Endothelial cell of umbilical vein (primary cell): ENCODE measurements at regions not wholly inside any gene's neighbourhood (a gene's known extent, or its start where the extent isn't known, plus 50 kb on each side); places are given as distances from the start of the nearest gene placed in this dataset.
"Not testable (repeated sequence)": the region's sequence is repeated elsewhere in the genome, so short reads cannot be mapped to it uniquely, and the experiment has no call there.

Experiments used
- BruUV-seq: library from RNA; stranded (reverse); fragments of 400-500 nt; replicated peaks from 2 replicates; lab custom pipeline; 2021; lab: Mats Ljungman, UMichigan
- CTCF ChIA-PET: fragments of 300-600, 350-600 bp; sonication (Branson Sonifier 250); formaldehyde crosslinking; loops from one replicate; lab custom pipeline; 2021; ENCODE audit warnings: antibody characterized with exemption, inconsistent platforms; lab: Charles Lee
- POLR2A ChIA-PET: fragments of 300-600, 350-600 bp; sonication (Branson Sonifier 250); formaldehyde crosslinking; loops from one replicate; lab custom pipeline; 2021; ENCODE audit warnings: antibody characterized with exemption, inconsistent platforms; lab: Charles Lee
- DNase-seq: peaks from one replicate; pipeline ENCODE4 v3.0.0-alpha.2; 2011; ENCODE audit warnings: low read depth, low spot score
- FAIRE-seq: peaks from 2 replicates; lab custom pipeline; 2011; peaks lifted over from hg19 to GRCh38; lab: Jason Lieb, UNC
- H2AFZ ChIP-seq: 2 replicates; pipeline ENCODE4 v1.6.0; 2012; ENCODE audit warnings: low read depth, low read length, control low read depth, inconsistent platforms
- H3K27ac ChIP-seq: 2 replicates; pipeline ENCODE4 v1.5.1; 2011; ENCODE audit warnings: low read depth, mild to moderate bottlenecking, control low read depth, low read length, moderate library complexity; ENCODE audit not compliant: insufficient read depth
- H3K27me3 ChIP-seq, 2 experiments: 2 replicates each; pipeline versions ENCODE4 v1.6.0 to v1.6.1; 2011; ENCODE audit warnings: low read length in 2 of 2, mixed read lengths in 1 of 2; ENCODE audit not compliant: control insufficient read depth in 2 of 2, insufficient read depth in 2 of 2
- H3K36me3 ChIP-seq, 2 experiments: 2 replicates in 1 of 2; 3 replicates in 1 of 2; pipeline ENCODE4 v1.5.1; 2011; ENCODE audit warnings: low read length in 2 of 2, mild to moderate bottlenecking in 1 of 2, moderate library complexity in 1 of 2; ENCODE audit not compliant: control insufficient read depth in 2 of 2, insufficient read depth in 2 of 2; ENCODE audit errors: extremely low read depth in 1 of 2
- H3K4me1 ChIP-seq: 3 replicates; pipeline ENCODE4 v1.5.1; 2011; ENCODE audit warnings: mild to moderate bottlenecking, low read length; ENCODE audit not compliant: control insufficient read depth, insufficient read depth; ENCODE audit errors: extremely low read depth
- H3K4me2 ChIP-seq: 2 replicates; pipeline ENCODE4 v1.6.1; 2011; ENCODE audit warnings: low read length, control low read depth, mixed read lengths; ENCODE audit not compliant: insufficient read depth
- H3K4me3 ChIP-seq, 3 experiments: fragments of 200-600 bp in 1 of 3; sonication (generic), shearing (Covaris generic) in 1 of 3; replicated peaks in 1 of 3; 2 replicates each; pipeline ENCODE4 v1.5.1; 2011 to 2016; ENCODE audit warnings: control low read depth in 3 of 3, low read length in 3 of 3, mild to moderate bottlenecking in 2 of 3, inconsistent platforms in 1 of 3, low read depth in 1 of 3, moderate library complexity in 1 of 3; ENCODE audit not compliant: insufficient read depth in 1 of 3
- H3K79me2 ChIP-seq: 2 replicates; pipeline ENCODE4 v1.6.0; 2012; ENCODE audit warnings: low read length, inconsistent platforms; ENCODE audit not compliant: control insufficient read depth, insufficient read depth
- H3K9ac ChIP-seq: replicated peaks from 2 replicates; pipeline ENCODE3; 2011; ENCODE audit warnings: low read length, control low read depth; ENCODE audit not compliant: insufficient read depth; ENCODE audit errors: extremely low read depth
- H3K9me1 ChIP-seq: replicated peaks from 3 replicates; pipeline ENCODE4 v1.6.0; 2011; ENCODE audit warnings: mild to moderate bottlenecking, low read length; ENCODE audit not compliant: control insufficient read depth, insufficient read depth; ENCODE audit errors: extremely low read depth
- H3K9me3 ChIP-seq: replicated peaks from 2 replicates; pipeline ENCODE4 v1.5.1; 2012; ENCODE audit warnings: low read length, inconsistent platforms; ENCODE audit not compliant: control insufficient read depth, insufficient read depth
- H4K20me1 ChIP-seq: replicated peaks from 2 replicates; pipeline ENCODE3; 2011; ENCODE audit warnings: mild to moderate bottlenecking, low read length; ENCODE audit not compliant: control insufficient read depth, insufficient read depth; ENCODE audit errors: extremely low read depth
- CTCF ChIP-seq, 2 donors: IDR thresholded peaks; 1 replicate in 1 of 2; 2 replicates in 1 of 2; pipeline ENCODE4 v1.5.1; 2011; ENCODE audit warnings: low read length in 2 of 2, mild to moderate bottlenecking in 2 of 2, moderate library complexity in 2 of 2, control low read depth in 1 of 2, inconsistent platforms in 1 of 2, low read depth in 1 of 2; ENCODE audit not compliant: insufficient read depth in 1 of 2; ENCODE audit errors: extremely low read depth in 1 of 2
- EZH2 ChIP-seq: IDR thresholded peaks from 2 replicates; pipeline ENCODE4 v1.6.1; 2012; ENCODE audit warnings: borderline replicate concordance, low read depth, mild to moderate bottlenecking, moderate library complexity, low read length, inconsistent platforms; ENCODE audit not compliant: severe bottlenecking
- FOS ChIP-seq: IDR thresholded peaks from 2 replicates; pipeline ENCODE4 v1.6.1; 2011; ENCODE audit warnings: mild to moderate bottlenecking, low read length, moderate library complexity, borderline replicate concordance; ENCODE audit not compliant: insufficient read depth
- GATA2 ChIP-seq: IDR thresholded peaks from 2 replicates; pipeline ENCODE4 v1.7.0; 2011; ENCODE audit warnings: low read depth, mild to moderate bottlenecking, moderate library complexity, mixed read lengths, low read length; ENCODE audit not compliant: insufficient read length, insufficient read depth
- JUN ChIP-seq: IDR thresholded peaks from 2 replicates; pipeline ENCODE4 v1.6.1; 2011; ENCODE audit warnings: borderline replicate concordance, low read depth; ENCODE audit not compliant: insufficient read length, insufficient read depth
- MYC ChIP-seq: IDR thresholded peaks from one replicate; pipeline ENCODE4 v1.6.1; 2011; ENCODE audit warnings: mild to moderate bottlenecking, low read depth, low read length
- POLR2A ChIP-seq: IDR thresholded peaks from 2 replicates; pipeline ENCODE4 v1.6.1; 2012; ENCODE audit warnings: low read depth, mild to moderate bottlenecking, control low read depth, low read length
- POLR2AphosphoS5 ChIP-seq: IDR thresholded peaks from 2 replicates; pipeline ENCODE4 v1.6.1; 2012; ENCODE audit warnings: low read depth, mild to moderate bottlenecking, control low read depth, low read length, moderate library complexity; ENCODE audit not compliant: insufficient read depth
- dilution Hi-C: fragments of 300-500 bp; cut with MboI; formaldehyde crosslinking; loops from one replicate; pipeline ENCODE4 v1.15.0; 2019; ENCODE audit warnings: low sequenced_read_pairs; ENCODE audit not compliant: extremely low pct_ligation_motif_present
- intact Hi-C: fragments of 100-400 bp; cut with micrococcal nuclease; formaldehyde crosslinking; loops from one replicate; pipeline ENCODE4 v1.10.0; 2022
- TF ChIP-seq, protein P1 (sequence below): IDR thresholded peaks from 2 replicates; pipeline ENCODE4 v1.6.1; 2011; ENCODE audit not compliant: insufficient read depth, insufficient read length

DNA sequence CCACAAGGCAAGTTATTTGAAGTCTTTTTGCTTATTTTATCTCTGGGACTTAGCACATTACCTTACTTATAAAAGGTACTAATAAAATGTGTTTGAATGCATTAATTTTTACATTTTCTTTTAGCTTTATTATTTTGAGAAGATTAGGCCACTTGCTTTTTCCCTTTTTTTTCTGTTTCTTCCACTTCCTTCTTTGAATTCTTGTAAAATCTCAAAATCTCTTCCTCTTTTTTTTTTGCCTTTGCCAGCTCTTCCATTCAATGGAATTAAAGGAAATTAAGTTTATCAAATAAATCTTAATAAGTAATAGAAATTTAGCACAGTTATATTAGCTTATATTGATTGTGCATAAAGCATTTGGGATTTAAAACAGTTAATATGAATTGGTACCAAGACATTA, 260.9 kb downstream of the SRGAP2C start:
- no peaks in the 10 kb centered on the region for H3K9me1 ChIP-seq
- H3K4me2 ChIP-seq = no peak overlapping the region
- no peak overlapping the region for H3K9ac ChIP-seq
- no peaks in the 10 kb centered on the region for H3K36me3 ChIP-seq
- DNase-seq = no peak
- H3K79me2 ChIP-seq = no peaks in the 10 kb centered on the region
- H4K20me1 ChIP-seq = no peaks in the 10 kb centered on the region
- FAIRE-seq = no peak
- dilution Hi-C loops (no loop called here), intact Hi-C loops (loop anchor here (10.0 kb wide), 1 partner anchor 119 kb away; no protein-coding TSS in a partner anchor)
- H3K27me3 ChIP-seq = no peaks in the 10 kb centered on the region
- no peak overlapping the region for H3K27ac ChIP-seq
- peaks cover 2% of the 10 kb centered on the region for H3K4me1 ChIP-seq
- CTCF ChIA-PET = interaction anchor here (1.6 kb wide), 1 partner anchor 16 kb away, joined by 6 read pairs; no protein-coding TSS in a partner anchor
- no peak overlapping the region for H3K4me3 ChIP-seq
- TF ChIP-seq JUN (no peak), POLR2AphosphoS5 (no peak), POLR2A (no peak), CTCF (IDR thresholded peaks at IDR 0.05; ENCODE audit: extremely low read depth in 1 of 2, insufficient read depth in 1 of 2, low read depth in 1 of 2, low read length in 2 of 2) (no peak), MYC (no peak), FOS (no peak), EZH2 (no peak), GATA2 (no peak)
- TF ChIP-seq, protein P1, sequence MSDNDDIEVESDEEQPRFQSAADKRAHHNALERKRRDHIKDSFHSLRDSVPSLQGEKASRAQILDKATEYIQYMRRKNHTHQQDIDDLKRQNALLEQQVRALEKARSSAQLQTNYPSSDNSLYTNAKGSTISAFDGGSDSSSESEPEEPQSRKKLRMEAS = no peak
- POLR2A ChIA-PET = no interaction called here
- BruUV-seq = no TSS peak
- no peaks in the 10 kb centered on the region for H3K9me3 ChIP-seq
- no peak overlapping the region for H2AFZ ChIP-seq

DNA sequence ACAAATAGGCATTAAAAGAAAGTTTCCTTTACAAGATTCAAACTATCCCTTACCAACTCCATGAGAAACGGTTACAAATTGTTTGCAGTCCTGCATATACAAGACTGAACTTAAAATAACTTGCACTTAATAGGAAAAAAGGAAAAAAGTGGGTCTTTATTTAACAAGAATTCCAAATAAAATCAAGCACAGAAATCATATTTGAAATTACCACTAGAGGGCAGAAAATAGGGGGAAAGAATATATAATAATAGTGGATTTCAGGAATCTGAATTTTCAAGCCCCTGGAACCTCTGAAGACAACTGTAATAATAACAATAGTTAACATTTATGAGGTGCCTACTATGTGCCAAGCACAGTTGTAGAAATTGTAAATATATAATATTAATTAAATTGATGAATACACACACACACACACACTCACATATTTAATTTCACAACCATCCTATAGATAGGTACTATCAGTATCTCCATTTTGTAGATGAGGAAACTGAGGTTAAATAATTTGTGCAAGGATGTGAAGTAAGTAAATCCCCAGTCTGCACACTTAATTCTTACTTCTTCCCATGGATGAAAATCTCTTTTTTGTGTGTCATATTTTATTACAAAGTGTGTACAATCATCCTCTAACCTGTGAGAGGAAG, 262.6 kb downstream of the SRGAP2C start:
- CTCF ChIA-PET = interaction anchor here (1.0 to 1.6 kb wide), 3 partner anchors 11 to 39 kb away, joined by 3 to 6 read pairs (median 6); no protein-coding TSS in a partner anchor
- FAIRE-seq, H3K4me2 ChIP-seq, H3K4me1 ChIP-seq, H3K9ac ChIP-seq, H3K27me3 ChIP-seq, H3K79me2 ChIP-seq, H3K27ac ChIP-seq, H4K20me1 ChIP-seq, H3K36me3 ChIP-seq, H3K9me3 ChIP-seq, BruUV-seq, H3K4me3 ChIP-seq, POLR2A ChIA-PET, H2AFZ ChIP-seq, dilution Hi-C loops, H3K9me1 ChIP-seq: not testable (repeated sequence)
- intact Hi-C loops = loop anchor here (10.0 kb wide), 1 partner anchor 117 kb away; no protein-coding TSS in a partner anchor
- peak; percentile 1 for DNase-seq
